A549 (cell line): ENCODE measurements at regions not wholly inside any gene's neighbourhood (a gene's known extent, or its start where the extent isn't known, plus 50 kb on each side); places are given as distances from the start of the nearest gene placed in this dataset.

Experiments used
- ATAC-seq, 2 experiments: fragments of 200-7000 bp in 1 of 2; fragments of >200 bp in 1 of 2; cut with Nextera tagmentation in 1 of 2; cut with Tn5 transposase in 1 of 2; 3 replicates each; pipeline versions ENCODE4 v1.8.0 to v1.9.1; 2018 to 2020; ENCODE audit warnings: mild to moderate bottlenecking in 1 of 2, moderate library complexity in 1 of 2
- CTCF ChIA-PET: fragments of 300-600 bp; sonication (Branson Sonifier 250); formaldehyde crosslinking; extraction: SDS; loops from one replicate; lab custom pipeline; 2021; ENCODE audit warnings: antibody characterized with exemption, inconsistent platforms; lab: Yijun Ruan, JAX
- POLR2A ChIA-PET: fragments of 350-600 bp; formaldehyde crosslinking; extraction: SDS; loops from one replicate; lab custom pipeline; 2021; ENCODE audit warnings: antibody characterized with exemption, inconsistent platforms; lab: Yijun Ruan, JAX
- DNase-seq, 2 experiments: peaks; one replicate each; pipeline versions ENCODE4 v3.0.0 to v3.0.0-alpha.2; 2011 to 2016; ENCODE audit warnings: low read depth in 1 of 2, low spot score in 1 of 2
- FAIRE-seq: peaks from 2 replicates; lab custom pipeline; 2011; peaks lifted over from hg19 to GRCh38; lab: Jason Lieb, UNC
- H3K27ac ChIP-seq, 2 experiments: fragments of >200 bp; sonication (Bioruptor Twin); formaldehyde crosslinking; 3 replicates each; pipeline ENCODE4 v1.5.1; 2016 to 2017
- H3K4me1 ChIP-seq: fragments of >200 bp; sonication (Bioruptor Twin); formaldehyde crosslinking; 3 replicates; pipeline ENCODE4 v1.6.1; 2016
- H3K4me2 ChIP-seq: fragments of >200 bp; sonication (Bioruptor Twin); formaldehyde crosslinking; 3 replicates; pipeline ENCODE4 v1.6.1; 2016
- H3K4me3 ChIP-seq: fragments of >200 bp; sonication (Bioruptor Twin); formaldehyde crosslinking; 3 replicates; pipeline ENCODE4 v1.5.1; 2016
- H3K9me3 ChIP-seq: fragments of >200 bp; sonication (Bioruptor Twin); formaldehyde crosslinking; 3 replicates; pipeline ENCODE4 v1.6.1; 2016
- CBX2 ChIP-seq: fragments of 200-600 bp; sonication (generic); IDR thresholded peaks from 2 replicates; pipeline ENCODE4 v1.6.1; 2016; ENCODE audit warnings: low read depth, mild to moderate bottlenecking, borderline replicate concordance
- CBX8 ChIP-seq: fragments of 200-600 bp; sonication (generic); IDR thresholded peaks from 2 replicates; pipeline ENCODE4 v1.6.1; 2016
- CEBPB ChIP-seq, 2 experiments: fragments of >200 bp in 1 of 2; sonication (Bioruptor Twin) in 1 of 2; formaldehyde crosslinking in 1 of 2; IDR thresholded peaks; 2 replicates each; pipeline ENCODE4 v1.6.1; 2012 to 2016
- CHD2 ChIP-seq: fragments of 150-350 bp; IDR thresholded peaks from 2 replicates; pipeline ENCODE4 v1.6.1; 2014; ENCODE audit warnings: low read length; ENCODE audit not compliant: partially characterized antibody
- EHF ChIP-seq: fragments of 250-450 bp; sonication (Bioruptor Pico); IDR thresholded peaks from 2 replicates; pipeline ENCODE4 v1.5.0; 2020; ENCODE audit warnings: mild to moderate bottlenecking
- EHMT2 ChIP-seq: fragments of 200-600 bp; sonication (generic); IDR thresholded peaks from 2 replicates; pipeline ENCODE4 v1.6.1; 2016; ENCODE audit warnings: antibody characterized with exemption, low read depth, mild to moderate bottlenecking, moderate library complexity
- EP300 ChIP-seq, 2 experiments: fragments of >200 bp; sonication (Bioruptor Twin); formaldehyde crosslinking; IDR thresholded peaks; 2 replicates in 1 of 2; 3 replicates in 1 of 2; pipeline ENCODE4 v1.6.1; 2016 to 2017
- FOSB ChIP-seq: fragments of 250-450 bp; sonication (Bioruptor Pico); IDR thresholded peaks from 2 replicates; pipeline ENCODE4 v1.5.0; 2020; ENCODE audit warnings: mild to moderate bottlenecking, moderate library complexity
- FOSL2 ChIP-seq, 2 experiments: fragments of 450-650 bp in 1 of 2; fragments of >200 bp in 1 of 2; sonication (Bioruptor Twin) in 1 of 2; formaldehyde crosslinking; IDR thresholded peaks; 2 replicates each; pipeline versions ENCODE4 v1.5.0 to v1.6.1; 2016 to 2020; ENCODE audit warnings: mild to moderate bottlenecking in 1 of 2, moderate library complexity in 1 of 2
- FOXS1 ChIP-seq: fragments of 250-450 bp; sonication (Bioruptor Pico); IDR thresholded peaks from 2 replicates; pipeline ENCODE4 v1.5.0; 2020; ENCODE audit warnings: mild to moderate bottlenecking, moderate library complexity
- HDAC2 ChIP-seq: fragments of 200-600 bp; sonication (generic); IDR thresholded peaks from 2 replicates; pipeline ENCODE4 v1.6.1; 2016
- HEYL ChIP-seq: fragments of 250-450 bp; sonication (Bioruptor Pico); IDR thresholded peaks from 2 replicates; pipeline ENCODE4 v1.8.0; 2021; ENCODE audit warnings: mild to moderate bottlenecking, moderate library complexity
- HOXA7 ChIP-seq: fragments of 250-450 bp; sonication (Bioruptor Pico); IDR thresholded peaks from 2 replicates; pipeline ENCODE4 v1.5.0; 2020; ENCODE audit warnings: mild to moderate bottlenecking, moderate library complexity
- HOXB13 ChIP-seq: fragments of 250-450 bp; sonication (Bioruptor Pico); IDR thresholded peaks from 2 replicates; pipeline ENCODE4 v1.5.0; 2020; ENCODE audit warnings: low read depth, mild to moderate bottlenecking, moderate library complexity
- HOXB5 ChIP-seq: fragments of 250-450 bp; sonication (Bioruptor Pico); IDR thresholded peaks from 2 replicates; pipeline ENCODE4 v1.5.0; 2020; ENCODE audit warnings: mild to moderate bottlenecking, moderate library complexity
- JUN ChIP-seq, 2 experiments: fragments of >200 bp; sonication (Bioruptor Twin); formaldehyde crosslinking; IDR thresholded peaks; 2 replicates in 1 of 2; 3 replicates in 1 of 2; pipeline ENCODE4 v1.6.1; 2016 to 2017
- JUNB ChIP-seq: fragments of >200 bp; sonication (Bioruptor Twin); formaldehyde crosslinking; IDR thresholded peaks from 2 replicates; pipeline ENCODE4 v1.6.1; 2016
- KDM5A ChIP-seq: fragments of 200-600 bp; sonication (generic); IDR thresholded peaks from 2 replicates; pipeline ENCODE4 v1.6.1; 2016; ENCODE audit warnings: antibody characterized with exemption, mild to moderate bottlenecking
- MAFK ChIP-seq: fragments of 450-650 bp; IDR thresholded peaks from 2 replicates; pipeline ENCODE4 v1.6.1; 2014; ENCODE audit not compliant: partially characterized antibody
- MAZ ChIP-seq: fragments of 150-350 bp; IDR thresholded peaks from 2 replicates; pipeline ENCODE4 v1.6.1; 2014; ENCODE audit warnings: antibody characterized with exemption, low read depth, low read length, borderline replicate concordance
- MYC ChIP-seq: IDR thresholded peaks from 2 replicates; pipeline ENCODE4 v1.6.1; 2012; ENCODE audit warnings: mild to moderate bottlenecking, inconsistent platforms, low read length, improper control_type of control experiment, borderline replicate concordance
- NFE2L2 ChIP-seq: fragments of 150-350 bp; conservative IDR thresholded peaks from 2 replicates; pipeline ENCODE4 v1.6.1; 2014; ENCODE audit warnings: low read length
- POLR2A ChIP-seq: IDR thresholded peaks from 2 replicates; pipeline ENCODE4 v1.6.1; 2012; ENCODE audit warnings: mild to moderate bottlenecking, low read length
- RFX5 ChIP-seq: fragments of 450-650 bp; IDR thresholded peaks from 2 replicates; pipeline ENCODE4 v1.7.1; 2014; ENCODE audit warnings: antibody characterized with exemption, mild to moderate bottlenecking, moderate library complexity
- RNF2 ChIP-seq: fragments of 200-600 bp; sonication (generic); IDR thresholded peaks from 2 replicates; pipeline ENCODE4 v1.6.1; 2016; ENCODE audit warnings: low read depth, mild to moderate bottlenecking, antibody characterized with exemption, moderate library complexity, borderline replicate concordance
- SREBF2 ChIP-seq: fragments of 450-650 bp; IDR thresholded peaks from 2 replicates; pipeline ENCODE4 v1.6.1; 2014; ENCODE audit warnings: mild to moderate bottlenecking, moderate library complexity
- TFCP2L1 ChIP-seq: fragments of 250-450 bp; sonication (Bioruptor Pico); IDR thresholded peaks from 2 replicates; pipeline ENCODE4 v1.5.0; 2021; ENCODE audit warnings: mild to moderate bottlenecking
- ZC3H11A ChIP-seq: fragments of 450-650 bp; IDR thresholded peaks from 2 replicates; pipeline ENCODE4 v1.6.1; 2014; ENCODE audit warnings: antibody characterized with exemption, mild to moderate bottlenecking
- ZFP36 ChIP-seq: fragments of 450-650 bp; IDR thresholded peaks from 2 replicates; pipeline ENCODE4 v1.6.1; 2014; ENCODE audit warnings: borderline replicate concordance; ENCODE audit not compliant: partially characterized antibody
- ZSCAN20 ChIP-seq: fragments of 250-450 bp; sonication (Bioruptor Pico); IDR thresholded peaks from 2 replicates; pipeline ENCODE4 v1.8.0; 2022; ENCODE audit warnings: mild to moderate bottlenecking, moderate library complexity
- WGBS: methylation state at CpG from one replicate; pipeline ENCODE4 v1.1.6; 2017; ENCODE audit errors: missing lambda C conversion rate; 5-methylcytosine and 5-hydroxymethylcytosine counted together
- TF ChIP-seq, protein P1 (sequence below): fragments of >200 bp; sonication (Bioruptor Twin); formaldehyde crosslinking; IDR thresholded peaks from 3 replicates; pipeline ENCODE4 v1.6.1; 2016
- TF ChIP-seq, protein P2 (sequence below): fragments of 250-450 bp; sonication (Bioruptor Pico); IDR thresholded peaks from 2 replicates; pipeline ENCODE4 v1.5.0; 2020; ENCODE audit warnings: low read depth, mild to moderate bottlenecking, moderate library complexity
- TF ChIP-seq, protein P3 (sequence below): IDR thresholded peaks from 2 replicates; pipeline ENCODE4 v1.6.1; 2012
- TF ChIP-seq, protein P4 (sequence below): fragments of 450-650 bp; IDR thresholded peaks from 2 replicates; pipeline ENCODE4 v1.6.1; 2014; ENCODE audit warnings: antibody characterized with exemption

DNA sequence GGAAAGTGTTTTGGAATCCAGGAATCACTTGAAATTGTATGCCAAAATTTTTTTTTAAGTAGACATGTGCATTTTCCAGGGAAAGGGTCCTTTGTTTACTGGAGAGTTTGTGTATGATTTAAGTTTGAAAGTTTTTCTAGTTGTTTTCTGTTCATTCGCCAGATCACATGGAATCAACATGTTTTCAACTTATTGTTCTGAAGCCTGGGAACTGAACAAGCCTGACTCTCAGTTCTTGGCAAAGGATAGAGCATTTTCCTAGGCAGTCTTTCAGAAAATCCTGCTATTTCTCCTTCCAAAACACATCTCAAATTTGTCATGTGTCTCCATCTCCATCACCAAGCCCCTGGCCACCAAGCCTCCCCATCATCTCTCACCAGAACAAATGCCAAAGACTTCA lies 374.8 kb downstream of the MAFB start:
- ATAC-seq (no peak), FAIRE-seq (no peak), DNase-seq (no peak)
- H3K4me3 ChIP-seq: no peak overlapping the region
- H3K27ac ChIP-seq: no peak overlapping the region
- H3K9me3 ChIP-seq: no peaks in the 10 kb centered on the region
- 3% methylated on average over 1 of the region's 1 CpG for WGBS
- H3K4me2 ChIP-seq: no peak overlapping the region
- POLR2A ChIA-PET: no interaction called here
- TF ChIP-seq JUN (IDR thresholded peaks at IDR 0.05) (no peak), EP300 (IDR thresholded peaks at IDR 0.05) (no peak), HOXB13 (CRISPR knock-in tag) (no peak), HOXA7 (CRISPR knock-in tag) (no peak), FOXS1 (no peak), CBX2 (no peak), FOSB (CRISPR knock-in tag) (no peak), CEBPB (IDR thresholded peaks at IDR 0.05) (no peak), SREBF2 (no peak), MAFK (no peak), RNF2 (no peak), KDM5A (no peak), EHMT2 (no peak), CBX8 (no peak)
- TF ChIP-seq, protein P1, sequence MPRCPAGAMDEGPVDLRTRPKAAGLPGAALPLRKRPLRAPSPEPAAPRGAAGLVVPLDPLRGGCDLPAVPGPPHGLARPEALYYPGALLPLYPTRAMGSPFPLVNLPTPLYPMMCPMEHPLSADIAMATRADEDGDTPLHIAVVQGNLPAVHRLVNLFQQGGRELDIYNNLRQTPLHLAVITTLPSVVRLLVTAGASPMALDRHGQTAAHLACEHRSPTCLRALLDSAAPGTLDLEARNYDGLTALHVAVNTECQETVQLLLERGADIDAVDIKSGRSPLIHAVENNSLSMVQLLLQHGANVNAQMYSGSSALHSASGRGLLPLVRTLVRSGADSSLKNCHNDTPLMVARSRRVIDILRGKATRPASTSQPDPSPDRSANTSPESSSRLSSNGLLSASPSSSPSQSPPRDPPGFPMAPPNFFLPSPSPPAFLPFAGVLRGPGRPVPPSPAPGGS: no peak
- TF ChIP-seq, protein P2, sequence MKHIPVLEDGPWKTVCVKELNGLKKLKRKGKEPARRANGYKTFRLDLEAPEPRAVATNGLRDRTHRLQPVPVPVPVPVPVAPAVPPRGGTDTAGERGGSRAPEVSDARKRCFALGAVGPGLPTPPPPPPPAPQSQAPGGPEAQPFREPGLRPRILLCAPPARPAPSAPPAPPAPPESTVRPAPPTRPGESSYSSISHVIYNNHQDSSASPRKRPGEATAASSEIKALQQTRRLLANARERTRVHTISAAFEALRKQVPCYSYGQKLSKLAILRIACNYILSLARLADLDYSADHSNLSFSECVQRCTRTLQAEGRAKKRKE (CRISPR knock-in tag): no peak
- H3K4me1 ChIP-seq: no peaks in the 10 kb centered on the region
- CTCF ChIA-PET: no interaction called here

DNA sequence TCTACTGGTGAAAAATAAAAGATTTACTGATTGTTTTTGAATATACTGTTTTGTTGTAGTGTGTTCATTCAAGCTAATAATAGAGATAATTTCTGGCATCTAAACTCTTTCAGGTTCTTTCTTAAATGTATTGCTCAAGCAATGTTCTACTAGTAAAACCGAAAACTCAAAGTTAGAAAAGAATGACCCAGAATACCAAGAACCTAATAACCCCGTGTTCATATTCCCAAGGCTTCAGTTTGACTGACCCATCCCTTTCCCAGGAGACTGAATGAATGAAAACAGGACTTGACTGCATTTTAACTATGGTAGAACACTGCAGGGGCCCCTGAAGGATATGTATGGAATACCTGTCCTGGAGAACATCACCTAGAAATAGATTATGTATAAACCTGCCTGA lies 375.3 kb downstream of the MAFB start:
- CTCF ChIA-PET: no interaction called here
- FAIRE-seq: no peak

DNA sequence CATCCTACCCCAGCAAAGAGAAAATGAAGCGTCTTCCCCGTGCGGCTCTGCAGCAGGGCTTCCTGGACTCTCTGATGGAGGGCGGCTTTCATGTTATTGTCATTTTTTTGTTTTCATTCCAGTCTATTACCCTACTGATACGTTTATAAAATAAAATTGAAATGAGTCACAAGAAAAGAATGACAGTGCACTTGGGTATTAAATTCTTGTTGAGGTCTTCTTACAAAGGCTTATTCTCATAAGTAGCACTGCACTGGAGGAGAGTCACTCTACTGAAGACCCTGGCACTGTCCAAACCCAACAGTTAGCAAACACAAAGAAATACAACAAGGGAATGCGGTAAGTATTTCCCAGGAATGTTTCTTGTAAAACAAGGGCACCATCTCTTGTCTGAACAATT lies 379.3 kb downstream of the MAFB start:
- WGBS: 50% methylated on average over 6 of the region's 6 CpGs
- ATAC-seq: no peak
- no peak overlapping the region for H3K4me2 ChIP-seq
- no peak overlapping the region for H3K27ac ChIP-seq
- ChIA-PET POLR2A (no interaction called here), CTCF (no interaction called here)
- no peak for FAIRE-seq
- no peaks in the 10 kb centered on the region for H3K4me1 ChIP-seq
- no peak for TF ChIP-seq JUNB
- TF ChIP-seq, protein P3, sequence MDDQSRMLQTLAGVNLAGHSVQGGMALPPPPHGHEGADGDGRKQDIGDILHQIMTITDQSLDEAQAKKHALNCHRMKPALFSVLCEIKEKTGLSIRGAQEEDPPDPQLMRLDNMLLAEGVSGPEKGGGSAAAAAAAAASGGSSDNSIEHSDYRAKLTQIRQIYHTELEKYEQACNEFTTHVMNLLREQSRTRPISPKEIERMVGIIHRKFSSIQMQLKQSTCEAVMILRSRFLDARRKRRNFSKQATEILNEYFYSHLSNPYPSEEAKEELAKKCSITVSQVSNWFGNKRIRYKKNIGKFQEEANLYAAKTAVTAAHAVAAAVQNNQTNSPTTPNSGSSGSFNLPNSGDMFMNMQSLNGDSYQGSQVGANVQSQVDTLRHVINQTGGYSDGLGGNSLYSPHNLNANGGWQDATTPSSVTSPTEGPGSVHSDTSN: no peak
- no peak for TF ChIP-seq TFCP2L1 (CRISPR knock-in tag)
- TF ChIP-seq ZSCAN20 (CRISPR knock-in tag): no peak
- no peak for TF ChIP-seq RFX5
- no peak for TF ChIP-seq ZC3H11A
- TF ChIP-seq EHF: no peak
- no peak for TF ChIP-seq MAZ
- H3K9me3 ChIP-seq: no peaks in the 10 kb centered on the region
- H3K4me3 ChIP-seq: no peak overlapping the region
- no peak for DNase-seq

More for the DNA sequence above, 375.3 kb downstream of the MAFB start:
- H3K4me3 ChIP-seq: no peak overlapping the region
- POLR2A ChIA-PET: no interaction called here
- H3K27ac ChIP-seq: no peak overlapping the region
- ATAC-seq: no peak
- no peaks in the 10 kb centered on the region for H3K4me1 ChIP-seq
- WGBS: 0% methylated on average over 2 of the region's 2 CpGs
- no peak overlapping the region for H3K4me2 ChIP-seq
- TF ChIP-seq, protein P4, sequence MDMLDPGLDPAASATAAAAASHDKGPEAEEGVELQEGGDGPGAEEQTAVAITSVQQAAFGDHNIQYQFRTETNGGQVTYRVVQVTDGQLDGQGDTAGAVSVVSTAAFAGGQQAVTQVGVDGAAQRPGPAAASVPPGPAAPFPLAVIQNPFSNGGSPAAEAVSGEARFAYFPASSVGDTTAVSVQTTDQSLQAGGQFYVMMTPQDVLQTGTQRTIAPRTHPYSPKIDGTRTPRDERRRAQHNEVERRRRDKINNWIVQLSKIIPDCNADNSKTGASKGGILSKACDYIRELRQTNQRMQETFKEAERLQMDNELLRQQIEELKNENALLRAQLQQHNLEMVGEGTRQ: no peak
- no peak for TF ChIP-seq FOSL2 (IDR thresholded peaks at IDR 0.05)
- TF ChIP-seq FOSL2 (CRISPR knock-in tag; IDR thresholded peaks at IDR 0.05): no peak
- TF ChIP-seq NFE2L2: no peak
- TF ChIP-seq MYC: no peak
- TF ChIP-seq HDAC2: no peak
- no peak for TF ChIP-seq POLR2A
- TF ChIP-seq ZFP36: no peak
- TF ChIP-seq HOXB5 (CRISPR knock-in tag): no peak
- TF ChIP-seq CHD2: no peak
- no peak for TF ChIP-seq ZSCAN20 (CRISPR knock-in tag)
- no peak for TF ChIP-seq HEYL
- no peaks in the 10 kb centered on the region for H3K9me3 ChIP-seq
- no peak for DNase-seq
